GM12875 (cell line): ENCODE measurements at regions not wholly inside any gene's neighbourhood (a gene's known extent, or its start where the extent isn't known, plus 50 kb on each side); places are given as distances from the start of the nearest gene placed in this dataset.

Experiments
- H3K4me3 ChIP-seq: one replicate; pipeline ENCODE4 v1.5.1; 2011; ENCODE audit warnings: low read depth, low read length, control low read depth
- TF ChIP-seq, protein P1 (sequence below): IDR thresholded peaks from 2 replicates; pipeline ENCODE4 v1.5.1; 2011; ENCODE audit warnings: low read depth, mild to moderate bottlenecking, control low read depth, inconsistent platforms, low read length, moderate library complexity, borderline replicate concordance; ENCODE audit not compliant: insufficient read depth

DNA sequence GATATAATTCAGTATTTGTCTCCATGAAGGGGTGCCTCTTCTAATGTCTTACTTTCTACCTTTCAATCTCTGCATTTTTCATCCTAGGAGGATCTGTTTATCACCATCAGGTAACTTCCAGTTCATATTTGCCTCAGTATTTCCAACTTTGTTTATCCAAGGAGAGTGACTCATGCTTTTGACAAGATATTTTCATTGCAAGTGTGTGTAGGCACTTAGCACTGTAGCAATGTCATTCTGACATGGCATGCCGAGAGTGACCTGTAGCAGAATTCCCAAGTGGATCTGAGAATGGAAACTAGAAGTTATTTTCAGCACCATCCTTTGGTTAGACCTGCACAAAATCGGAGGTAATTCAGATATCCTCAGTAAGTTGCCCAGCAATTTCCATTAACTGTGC is 129.9 kb downstream of the INHBA start:
- TF ChIP-seq, protein P1, sequence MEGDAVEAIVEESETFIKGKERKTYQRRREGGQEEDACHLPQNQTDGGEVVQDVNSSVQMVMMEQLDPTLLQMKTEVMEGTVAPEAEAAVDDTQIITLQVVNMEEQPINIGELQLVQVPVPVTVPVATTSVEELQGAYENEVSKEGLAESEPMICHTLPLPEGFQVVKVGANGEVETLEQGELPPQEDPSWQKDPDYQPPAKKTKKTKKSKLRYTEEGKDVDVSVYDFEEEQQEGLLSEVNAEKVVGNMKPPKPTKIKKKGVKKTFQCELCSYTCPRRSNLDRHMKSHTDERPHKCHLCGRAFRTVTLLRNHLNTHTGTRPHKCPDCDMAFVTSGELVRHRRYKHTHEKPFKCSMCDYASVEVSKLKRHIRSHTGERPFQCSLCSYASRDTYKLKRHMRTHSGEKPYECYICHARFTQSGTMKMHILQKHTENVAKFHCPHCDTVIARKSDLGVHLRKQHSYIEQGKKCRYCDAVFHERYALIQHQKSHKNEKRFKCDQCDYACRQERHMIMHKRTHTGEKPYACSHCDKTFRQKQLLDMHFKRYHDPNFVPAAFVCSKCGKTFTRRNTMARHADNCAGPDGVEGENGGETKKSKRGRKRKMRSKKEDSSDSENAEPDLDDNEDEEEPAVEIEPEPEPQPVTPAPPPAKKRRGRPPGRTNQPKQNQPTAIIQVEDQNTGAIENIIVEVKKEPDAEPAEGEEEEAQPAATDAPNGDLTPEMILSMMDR = no peak
- H3K4me3 ChIP-seq = no peak overlapping the region

GRCh38 chr7:41571573-41571972 is 131.3 kb downstream of the INHBA start:
- TF ChIP-seq, protein P1 = no peak
- no peak overlapping the region for H3K4me3 ChIP-seq

DNA sequence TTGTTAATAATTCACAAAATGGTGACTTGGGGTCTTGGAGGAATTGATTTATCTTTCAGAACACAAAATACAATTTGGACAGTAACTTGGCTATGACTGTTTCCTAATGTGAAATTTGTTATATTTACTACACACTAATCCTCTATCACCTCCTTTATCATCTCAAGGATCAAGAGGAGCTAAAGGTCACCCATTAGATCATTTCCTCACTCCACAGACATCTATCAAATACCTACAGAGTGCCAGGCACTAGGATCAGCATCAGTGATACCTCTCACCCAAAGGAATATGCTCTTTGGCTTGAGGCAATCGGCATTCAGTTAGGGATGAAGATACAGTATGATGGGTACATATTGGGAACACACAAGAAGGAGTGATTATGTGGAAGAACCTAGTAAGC is 132.1 kb downstream of the INHBA start:
- no peak overlapping the region for H3K4me3 ChIP-seq
- TF ChIP-seq, protein P1 = no peak

- no peak overlapping the region for H3K4me3 ChIP-seq
- TF ChIP-seq, protein P1 = no peak
Measured at GRCh38 chr7:41568135-41568534, 134.8 kb downstream of the INHBA start.

DNA sequence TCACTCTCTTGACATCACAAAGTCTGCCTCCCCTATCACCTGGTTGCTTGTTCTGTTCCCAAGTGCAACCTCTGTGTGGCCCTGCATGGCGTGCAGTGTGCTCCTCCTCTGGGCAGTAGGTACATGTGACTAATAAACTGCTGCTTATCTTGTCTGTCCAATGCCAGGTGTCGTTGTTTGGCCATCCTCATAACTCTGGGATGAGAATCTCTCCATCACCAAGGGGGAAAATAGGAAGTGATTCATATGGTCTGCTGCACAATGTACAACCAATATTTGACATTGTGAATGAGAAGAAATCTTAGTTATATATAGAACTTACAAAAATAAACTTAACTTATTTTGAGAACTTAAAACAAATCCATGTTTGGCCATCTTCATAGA is 135.2 kb downstream of the INHBA start:
- TF ChIP-seq, protein P1 = no peak
- H3K4me3 ChIP-seq = no peak overlapping the region

DNA sequence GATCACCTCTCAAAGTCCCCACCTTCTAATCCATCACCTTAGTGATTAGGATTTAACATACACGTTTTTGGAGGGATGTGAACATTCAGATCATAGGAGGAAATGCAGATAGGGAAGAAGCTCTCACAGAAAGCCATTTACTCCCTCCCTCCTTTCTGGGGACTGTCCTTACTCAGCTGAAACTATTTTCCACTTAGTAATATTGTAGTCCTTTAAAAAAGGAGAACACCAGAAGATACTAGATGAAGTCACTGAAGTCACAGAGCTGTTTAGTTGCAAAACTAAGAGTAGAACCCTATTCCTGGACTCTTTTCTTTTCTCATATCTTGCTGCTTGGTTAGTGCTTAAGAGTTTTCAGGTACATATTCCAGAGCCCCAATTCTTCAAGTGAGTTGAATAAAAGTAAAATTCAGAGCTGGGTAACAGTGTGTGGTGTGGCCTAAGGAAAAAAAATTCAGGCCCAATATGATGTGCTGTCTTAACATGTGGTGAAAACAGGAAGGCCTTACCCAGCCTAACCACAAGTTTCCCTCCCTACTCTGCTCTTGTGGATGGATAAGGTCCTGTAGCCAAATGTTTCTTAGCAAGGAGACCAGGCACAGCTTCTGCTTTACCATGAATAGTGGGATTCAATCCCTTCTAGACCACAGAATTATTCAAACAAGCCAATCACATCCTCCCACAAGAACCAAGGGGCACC is 135.7 kb downstream of the INHBA start:
- no peak overlapping the region for H3K4me3 ChIP-seq
- TF ChIP-seq, protein P1 = no peak

DNA sequence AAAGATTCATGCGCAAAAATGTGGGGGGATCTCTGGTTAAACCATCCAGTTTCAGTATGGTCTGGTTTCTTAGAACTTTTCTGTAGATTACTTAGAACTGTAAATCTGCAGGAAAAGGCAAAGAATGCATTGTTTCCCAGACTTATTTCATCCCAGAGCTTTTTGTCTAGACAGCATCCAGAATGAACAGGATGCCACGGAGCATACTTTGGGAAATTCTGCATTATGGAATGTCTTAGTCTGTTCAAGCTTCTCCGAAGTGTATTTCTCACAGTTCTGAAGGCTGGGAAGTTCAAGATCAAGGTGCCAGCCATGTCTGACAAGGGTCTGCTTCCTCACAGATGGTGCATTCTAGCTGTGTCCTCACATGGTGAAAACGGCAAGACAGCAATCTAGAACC is 136.3 kb downstream of the INHBA start:
- TF ChIP-seq, protein P1 = no peak
- no peak overlapping the region for H3K4me3 ChIP-seq
